Progenitor cell of endocrine pancreas (in vitro differentiated cells): ENCODE measurements at regions not wholly inside any gene's neighbourhood (a gene's known extent, or its start where the extent isn't known, plus 50 kb on each side); places are given as distances from the start of the nearest gene placed in this dataset.

Experiments used
- DNase-seq: peaks from one replicate; pipeline ENCODE4 v3.0.0; 2021; ENCODE audit warnings: low spot score; ENCODE audit not compliant: unreplicated experiment
- H3K27ac Mint-ChIP-seq: 2 replicates; pipeline ENCODE4 v1.8.0; 2021; ENCODE audit warnings: mild to moderate bottlenecking, moderate library complexity, mixed read lengths
- H3K27me3 Mint-ChIP-seq: 2 replicates; pipeline ENCODE4 v1.8.0; 2021; ENCODE audit warnings: mixed read lengths
- H3K36me3 Mint-ChIP-seq: 2 replicates; pipeline ENCODE4 v1.8.0; 2022; ENCODE audit warnings: mixed read lengths; ENCODE audit not compliant: insufficient read depth
- H3K4me1 Mint-ChIP-seq: 2 replicates; pipeline ENCODE4 v1.8.0; 2021; ENCODE audit warnings: low read depth, mixed read lengths
- H3K4me3 Mint-ChIP-seq: 2 replicates; pipeline ENCODE4 v1.8.0; 2021; ENCODE audit warnings: low read depth, mild to moderate bottlenecking, moderate library complexity, mixed read lengths
- H3K9me3 Mint-ChIP-seq: 2 replicates; pipeline ENCODE4 v1.8.0; 2021; ENCODE audit warnings: low read depth, mixed read lengths
- CTCF ChIP-seq: fragments of 200-600 bp; sonication (generic); IDR thresholded peaks from one replicate; pipeline ENCODE4 v1.5.0; 2021; ENCODE audit warnings: antibody characterized with exemption, mild to moderate bottlenecking; ENCODE audit not compliant: unreplicated experiment

GRCh38 chr4:18803781-18804180 is 782.2 kb upstream of the LCORL start:
- Mint-ChIP-seq H3K4me3 (no peak overlapping the region), H3K4me1 (no peaks in the 10 kb centered on the region), H3K9me3 (peaks cover 4% of the 10 kb centered on the region), H3K27me3 (no peaks in the 10 kb centered on the region), H3K36me3 (no peaks in the 10 kb centered on the region), H3K27ac (no peak overlapping the region)
- DNase-seq: no peak
- no peak for TF ChIP-seq CTCF

- TF ChIP-seq CTCF: no peak
- Mint-ChIP-seq H3K36me3 (no peaks in the 10 kb centered on the region), H3K9me3 (no peaks in the 10 kb centered on the region), H3K4me3 (no peak overlapping the region), H3K27me3 (no peaks in the 10 kb centered on the region), H3K4me1 (no peaks in the 10 kb centered on the region), H3K27ac (no peak overlapping the region)
- no peak for DNase-seq
Measured at GRCh38 chr4:18798123-18798522, 776.6 kb upstream of the LCORL start.

- H3K27ac Mint-ChIP-seq: no peak overlapping the region
- no peak for TF ChIP-seq CTCF
- no peaks in the 10 kb centered on the region for H3K4me1 Mint-ChIP-seq
- H3K36me3 Mint-ChIP-seq: no peaks in the 10 kb centered on the region
- no peaks in the 10 kb centered on the region for H3K9me3 Mint-ChIP-seq
- H3K4me3 Mint-ChIP-seq: no peak overlapping the region
- H3K27me3 Mint-ChIP-seq: no peaks in the 10 kb centered on the region
- no peak for DNase-seq
Measured at GRCh38 chr4:18795794-18796193, 774.2 kb upstream of the LCORL start.

- TF ChIP-seq CTCF: no peak
- no peaks in the 10 kb centered on the region for H3K4me1 Mint-ChIP-seq
- no peaks in the 10 kb centered on the region for H3K27me3 Mint-ChIP-seq
- no peaks in the 10 kb centered on the region for H3K36me3 Mint-ChIP-seq
- no peak overlapping the region for H3K4me3 Mint-ChIP-seq
- DNase-seq: no peak
- peaks cover 13% of the 10 kb centered on the region for H3K9me3 Mint-ChIP-seq
- no peak overlapping the region for H3K27ac Mint-ChIP-seq
Measured at GRCh38 chr4:18777190-18777930, 755.8 kb upstream of the LCORL start.

- no peaks in the 10 kb centered on the region for H3K27me3 Mint-ChIP-seq
- no peak overlapping the region for H3K27ac Mint-ChIP-seq
- H3K36me3 Mint-ChIP-seq: no peaks in the 10 kb centered on the region
- H3K4me3 Mint-ChIP-seq: no peak overlapping the region
- H3K4me1 Mint-ChIP-seq: no peaks in the 10 kb centered on the region
- no peaks in the 10 kb centered on the region for H3K9me3 Mint-ChIP-seq
- DNase-seq: no peak
- no peak for TF ChIP-seq CTCF
Measured at GRCh38 chr4:18767921-18768320, 746.4 kb upstream of the LCORL start.
